ENCODE measurements at regions not wholly inside any gene's neighbourhood (a gene's known extent, or its start where the extent isn't known, plus 50 kb on each side); places are given as distances from the start of the nearest gene placed in this dataset.

DNA sequence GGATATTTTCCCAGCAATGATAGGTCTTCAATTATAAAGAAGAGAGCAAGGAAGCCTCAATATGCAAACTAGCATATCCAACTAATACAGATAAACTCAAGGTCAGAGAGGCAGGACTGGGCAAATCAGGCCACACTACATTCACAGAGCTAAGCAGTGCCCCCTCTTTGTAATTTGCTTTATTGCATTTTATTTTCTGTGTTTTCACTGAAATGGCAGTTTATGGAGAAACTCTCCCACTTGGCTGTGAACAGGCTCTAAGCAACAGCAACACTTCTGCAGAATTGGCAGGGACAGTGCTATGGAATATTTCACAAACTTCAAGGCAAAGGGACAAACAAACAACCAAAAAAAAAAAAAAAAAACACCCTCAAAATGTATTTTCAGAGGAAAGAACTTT lies 93.4 kb upstream of the SOD1 start:
- no peak for DNase-seq (ENCODE audit: low read depth in 2 of 2)

- DNase-seq (ENCODE audit: low read depth in 2 of 2): no peak
Measured at GRCh38 chr21:31564439-31564838, 95.1 kb upstream of the SOD1 start.

DNA sequence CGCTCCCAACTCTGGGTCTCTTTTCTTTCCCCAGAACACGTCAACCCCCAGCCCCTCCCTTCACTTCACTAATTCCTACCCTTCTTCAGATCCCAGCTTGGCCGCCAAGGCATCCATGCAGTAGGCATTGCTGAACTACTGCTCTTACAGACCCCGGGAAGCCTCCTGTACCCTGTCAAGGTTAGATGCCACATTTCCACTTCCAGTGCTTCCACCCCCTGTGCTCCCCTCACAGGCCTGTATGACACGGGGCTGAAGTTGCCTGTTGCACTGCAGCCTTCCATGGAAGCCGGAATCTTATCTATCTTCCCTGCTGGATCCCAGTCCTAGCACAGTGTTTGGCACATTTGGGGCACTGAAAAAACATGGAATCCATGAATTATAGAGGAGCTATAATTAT lies 99.0 kb upstream of the SOD1 start:
- DNase-seq (ENCODE audit: low read depth in 2 of 2): no peak

DNA sequence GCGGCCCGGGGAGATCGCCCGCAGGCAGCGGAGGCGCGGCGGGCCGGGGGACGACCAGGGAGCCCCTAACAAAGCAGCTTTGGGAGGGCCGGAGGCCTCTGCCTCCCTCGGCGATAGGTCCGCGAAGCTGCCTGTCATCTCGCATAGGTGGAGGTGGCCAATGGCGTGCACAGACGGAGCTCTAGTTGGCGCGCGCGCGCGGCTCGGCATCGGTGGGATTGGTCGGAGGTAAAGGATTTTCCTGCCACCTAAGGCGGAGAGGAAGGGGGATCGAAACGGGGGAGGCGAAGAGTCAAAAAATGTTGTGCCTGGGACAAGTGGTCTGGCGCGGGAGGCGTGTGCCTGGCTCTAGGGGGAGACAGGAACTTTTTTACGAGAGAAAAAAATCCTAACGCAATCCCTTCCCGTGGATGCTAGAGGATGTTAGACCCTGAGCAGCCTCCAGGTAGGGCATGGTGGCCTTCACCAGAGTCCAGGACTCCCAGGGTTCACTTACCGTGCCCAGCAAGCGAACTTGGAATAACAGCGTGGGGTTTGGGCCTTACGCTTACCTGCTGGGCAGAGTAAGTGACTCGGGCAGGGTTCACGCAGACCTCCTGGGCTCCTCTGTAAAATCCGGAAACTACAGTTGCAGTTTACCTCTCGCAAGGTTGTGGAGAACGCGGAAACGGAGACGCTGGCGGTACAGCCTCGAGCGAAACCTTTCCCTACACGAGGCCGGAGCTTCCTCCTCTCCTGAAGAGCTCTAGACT lies 99.9 kb upstream of the SOD1 start:
- DNase-seq (ENCODE audit: low read depth in 2 of 2): peak; percentile 81 to 86

DNA sequence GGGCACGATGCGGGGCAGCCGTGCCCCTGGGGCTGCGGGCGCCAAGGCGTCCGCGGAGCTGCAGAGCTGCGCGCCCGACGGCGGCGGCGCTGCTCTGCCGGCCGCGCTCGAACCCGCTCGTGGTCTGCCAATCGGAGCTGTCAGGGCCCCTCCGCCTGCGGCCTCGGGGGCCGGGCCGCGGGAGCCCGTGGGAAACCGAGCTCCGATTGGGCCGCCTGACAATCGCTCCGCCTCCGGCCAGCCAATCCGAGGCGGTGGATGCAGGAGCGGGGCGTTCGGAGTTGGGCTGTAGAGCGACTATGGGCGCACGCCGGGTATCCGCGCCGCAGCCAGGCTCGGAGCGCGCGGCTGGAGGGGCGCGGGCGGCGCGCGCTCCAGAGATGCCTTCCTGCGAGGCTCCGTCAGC lies 100.5 kb upstream of the SOD1 start:
- DNase-seq (ENCODE audit: low read depth in 2 of 2): peak; percentile 76 to 79

GRCh38 chr21:31558189-31558961 lies 101.1 kb upstream of the SOD1 start:
- DNase-seq (ENCODE audit: low read depth in 2 of 2): no peak

DNA sequence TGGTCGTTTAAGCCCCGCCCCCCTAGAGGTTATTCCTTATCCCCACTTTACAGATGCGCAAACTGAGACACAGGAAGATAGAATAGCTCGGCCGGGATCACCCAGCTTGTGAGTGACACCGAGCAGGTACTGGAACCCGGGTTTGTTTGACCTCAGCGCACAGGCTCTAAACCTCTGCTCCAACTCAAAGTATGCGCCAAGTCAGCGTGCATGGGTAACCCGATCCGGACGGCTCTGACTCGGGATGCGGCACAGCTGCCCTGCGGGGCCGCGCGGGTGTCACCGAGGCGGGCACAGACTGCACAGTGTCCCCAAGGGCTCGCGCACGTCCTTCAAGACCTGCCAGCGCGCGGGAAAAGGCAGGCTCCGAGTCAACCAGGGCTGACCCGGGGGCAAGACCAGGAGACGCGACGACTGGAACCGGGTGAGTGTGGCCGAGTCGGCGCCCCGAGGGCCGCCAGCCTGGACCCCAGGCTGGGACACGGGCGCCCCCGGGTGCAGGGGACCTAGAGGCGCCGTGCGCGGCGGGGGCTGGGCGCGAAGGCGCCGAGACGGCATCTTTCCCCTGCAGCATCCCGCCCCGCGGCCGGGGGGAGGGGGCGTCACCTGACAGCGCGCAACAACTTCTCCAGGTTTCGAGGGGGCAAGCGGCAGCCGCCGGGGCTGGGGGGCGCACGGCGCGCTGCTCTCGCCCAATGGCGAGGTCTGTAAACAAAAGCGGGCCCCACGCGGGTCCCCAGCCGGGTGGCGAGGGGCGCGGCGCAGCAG lies 101.9 kb upstream of the SOD1 start:
- no peak for DNase-seq (ENCODE audit: low read depth in 2 of 2)

DNA sequence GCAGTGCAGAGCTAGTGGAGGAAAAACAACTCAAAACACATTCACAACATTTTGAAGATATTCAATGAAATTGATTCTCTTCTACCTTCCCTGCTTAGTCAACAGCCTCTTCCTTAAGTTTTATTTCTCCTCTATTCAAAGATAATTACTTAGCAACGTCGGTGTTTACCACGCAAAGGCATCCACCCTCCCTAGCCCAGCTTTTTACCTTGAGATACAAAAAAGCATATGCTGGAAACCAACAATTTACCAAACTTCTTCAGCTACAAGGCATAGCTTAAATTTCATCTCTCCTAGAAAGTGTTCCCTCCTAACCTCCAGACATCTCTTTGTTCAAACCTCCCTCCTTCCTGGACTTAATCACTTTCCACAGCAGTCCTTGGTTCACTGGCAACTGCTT lies 102.8 kb upstream of the SOD1 start:
- DNase-seq (ENCODE audit: low read depth in 2 of 2): no peak

DNA sequence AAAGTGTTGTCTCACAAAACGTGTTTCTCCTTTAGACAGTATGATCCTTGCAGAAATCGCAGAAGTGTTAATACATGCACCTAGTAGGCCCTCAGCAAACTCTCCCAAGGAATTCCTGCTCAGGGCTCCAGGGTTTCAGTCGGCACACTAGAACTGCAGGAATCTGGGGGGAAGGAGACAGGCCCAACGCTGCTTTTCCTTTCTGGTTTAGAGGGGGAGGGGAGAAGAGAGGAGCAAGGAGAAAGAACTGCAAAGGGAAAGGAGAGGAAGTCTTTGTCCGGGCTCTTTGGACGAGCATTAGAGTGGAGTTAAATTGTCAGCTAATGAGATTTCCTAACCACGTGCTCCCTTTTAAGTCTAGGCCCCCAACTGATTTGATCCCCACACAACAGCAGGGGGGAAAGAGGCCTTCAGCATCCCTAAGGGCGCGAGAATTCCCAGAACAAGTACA lies 103.7 kb upstream of the SOD1 start:
- DNase-seq (ENCODE audit: low read depth in 2 of 2): no peak

GRCh38 chr21:31554511-31555022 lies 104.9 kb upstream of the SOD1 start:
- no peak for DNase-seq (ENCODE audit: low read depth in 2 of 2)

DNA sequence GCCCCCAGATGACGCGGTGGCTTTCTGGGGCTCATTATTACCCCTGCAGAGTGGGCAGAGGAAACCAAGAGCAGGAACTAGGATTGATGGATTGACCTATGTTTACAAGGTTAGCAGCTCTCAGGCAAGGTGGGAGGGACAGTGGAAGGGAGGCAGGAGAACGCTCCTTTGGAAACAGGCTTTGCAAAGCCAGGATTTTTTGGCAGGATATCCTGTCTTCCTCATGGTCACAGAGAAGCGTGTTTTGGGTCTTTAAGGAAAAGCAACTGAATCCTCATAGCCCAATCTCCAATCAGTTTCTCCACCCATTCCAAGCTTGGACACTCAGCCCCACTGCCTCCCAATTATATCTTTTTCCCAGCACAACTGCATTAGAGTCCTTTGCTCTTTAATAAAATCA lies 105.6 kb upstream of the SOD1 start:
- no peak for DNase-seq (ENCODE audit: low read depth in 2 of 2)

GRCh38 chr21:31553461-31553860 lies 106.0 kb upstream of the SOD1 start:
- no peak for DNase-seq (ENCODE audit: low read depth in 2 of 2)

DNA sequence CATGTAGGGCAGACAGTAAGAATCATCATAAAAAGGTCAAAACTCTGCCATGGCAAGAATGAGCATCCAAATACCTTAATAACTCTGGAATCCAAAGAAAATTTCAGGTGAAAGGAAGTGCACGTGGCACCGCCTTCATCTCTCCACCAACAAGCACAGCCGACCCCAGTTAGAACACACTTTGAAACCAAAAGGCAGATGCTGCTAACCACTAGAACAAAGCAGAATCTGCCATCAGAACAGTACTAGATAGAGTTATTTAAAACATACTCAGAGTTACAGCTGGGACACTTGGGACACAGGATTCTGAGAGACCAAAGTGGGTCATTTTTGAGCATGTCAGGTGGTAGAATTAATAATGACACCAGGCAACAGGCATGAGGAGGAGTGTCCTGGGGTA lies 106.7 kb upstream of the SOD1 start:
- DNase-seq (ENCODE audit: low read depth in 2 of 2): no peak

DNA sequence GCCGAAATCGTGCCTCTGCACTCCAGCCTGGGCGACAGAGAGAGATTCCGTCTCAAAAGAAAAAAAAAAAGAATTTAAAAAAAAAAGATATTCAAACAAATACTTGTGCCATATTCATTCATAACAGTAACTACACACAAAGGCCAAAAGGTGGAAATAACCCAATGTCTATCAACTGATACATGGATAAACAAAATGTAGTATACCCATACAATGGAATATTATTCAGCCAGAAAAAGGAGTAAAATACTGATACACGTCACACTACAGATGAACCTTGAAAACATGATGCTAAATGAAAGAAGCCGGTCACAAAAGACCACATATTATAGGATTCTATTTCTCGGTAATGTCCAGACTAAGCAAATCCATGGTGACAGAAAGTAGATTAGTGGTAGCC lies 109.4 kb upstream of the SOD1 start:
- no peak for DNase-seq (ENCODE audit: low read depth in 2 of 2)

DNA sequence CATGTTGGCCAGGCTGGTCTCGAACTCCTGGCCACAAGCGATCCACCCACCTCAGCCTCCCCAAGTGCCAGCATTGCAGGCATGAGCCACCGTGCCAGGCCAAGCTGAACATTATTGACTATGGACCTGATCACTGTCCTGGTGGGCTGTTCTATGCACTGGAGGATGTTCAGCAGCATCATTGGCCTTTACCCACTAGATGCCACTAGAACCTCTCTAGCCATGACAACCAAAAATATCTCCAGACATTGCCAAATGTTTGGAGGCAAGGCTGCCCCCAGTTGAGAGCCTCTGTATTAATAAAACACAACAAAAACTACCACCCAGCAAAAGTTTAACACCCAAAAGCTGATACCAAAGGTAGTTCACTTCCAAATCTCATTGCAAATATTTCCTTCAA lies 110.8 kb upstream of the SOD1 start:
- DNase-seq (ENCODE audit: low read depth in 2 of 2): no peak

DNA sequence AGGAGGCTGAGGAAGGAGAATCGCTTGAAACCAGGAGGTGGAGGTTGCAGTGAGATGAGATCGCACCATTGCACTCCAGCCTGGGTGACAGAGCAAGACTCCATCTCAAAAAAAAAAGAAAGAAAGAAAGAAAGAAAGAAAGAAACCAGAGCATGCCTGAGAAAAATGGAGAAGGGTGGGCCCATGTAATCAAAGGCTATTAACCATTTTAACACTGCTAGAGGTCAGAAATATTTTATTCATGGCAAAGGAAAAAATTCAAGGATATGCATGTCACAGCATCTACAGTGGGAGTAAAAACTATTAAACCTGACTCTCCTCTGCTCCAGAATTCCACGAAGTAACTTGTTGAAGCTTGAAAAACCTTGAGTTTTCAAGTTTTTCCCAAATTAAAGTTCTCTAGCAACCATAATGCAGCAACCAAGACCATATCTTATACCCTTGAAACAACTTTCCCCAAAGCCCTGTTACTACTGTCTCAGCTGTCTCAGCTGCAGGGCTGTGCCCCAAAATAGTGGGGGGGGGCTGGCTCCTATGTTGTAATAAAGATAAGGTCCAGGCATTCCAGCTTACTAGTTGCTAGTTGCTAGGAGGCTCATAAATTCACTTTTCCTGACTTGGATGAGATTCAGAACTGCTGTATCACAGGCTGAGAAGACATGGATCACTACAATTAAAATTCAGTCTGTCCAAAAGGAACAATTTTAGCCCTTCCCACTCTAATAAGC lies 112.9 kb upstream of the SOD1 start:
- DNase-seq (ENCODE audit: low read depth in 2 of 2): no peak

DNA sequence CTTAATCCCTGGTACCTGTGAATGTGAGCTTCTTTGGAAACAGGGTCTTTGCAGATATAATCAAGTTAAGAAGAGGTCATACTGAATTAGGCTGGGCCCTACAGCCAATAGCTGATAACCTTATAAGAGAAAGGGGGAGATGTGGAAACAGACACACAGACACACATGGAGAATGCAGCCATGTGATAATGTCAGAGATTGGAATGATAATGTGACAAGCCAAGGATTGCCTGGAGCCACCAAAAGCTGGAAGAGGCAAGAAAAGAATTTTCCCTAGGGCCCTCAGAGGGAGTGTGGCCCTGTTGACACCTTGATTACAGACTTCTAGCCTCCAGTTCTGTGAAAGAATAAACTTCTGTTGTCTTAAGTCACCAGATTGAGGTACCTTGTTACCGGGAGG lies 114.5 kb upstream of the SOD1 start:
- DNase-seq (ENCODE audit: low read depth in 2 of 2): no peak

DNA sequence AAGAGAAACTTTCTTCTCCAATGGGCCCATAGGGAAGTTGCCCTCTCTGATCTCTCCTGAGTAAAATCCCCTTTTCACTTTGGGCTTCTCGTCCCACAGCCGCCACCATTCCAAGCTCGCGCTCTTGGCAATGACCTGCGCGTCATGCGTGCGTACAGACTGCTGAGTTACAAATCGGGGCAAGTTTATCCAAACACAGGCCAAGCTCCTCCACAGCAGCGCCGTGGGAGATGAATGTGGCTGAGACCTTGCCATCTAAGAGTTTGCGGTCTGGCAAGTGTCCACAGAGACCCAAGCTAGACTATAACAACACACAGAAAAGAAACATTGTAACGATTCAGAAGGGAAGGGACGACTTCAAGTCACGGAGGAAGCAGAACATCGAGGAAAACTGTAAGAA lies 116.3 kb upstream of the SOD1 start:
- no peak for DNase-seq (ENCODE audit: low read depth in 2 of 2)

DNA sequence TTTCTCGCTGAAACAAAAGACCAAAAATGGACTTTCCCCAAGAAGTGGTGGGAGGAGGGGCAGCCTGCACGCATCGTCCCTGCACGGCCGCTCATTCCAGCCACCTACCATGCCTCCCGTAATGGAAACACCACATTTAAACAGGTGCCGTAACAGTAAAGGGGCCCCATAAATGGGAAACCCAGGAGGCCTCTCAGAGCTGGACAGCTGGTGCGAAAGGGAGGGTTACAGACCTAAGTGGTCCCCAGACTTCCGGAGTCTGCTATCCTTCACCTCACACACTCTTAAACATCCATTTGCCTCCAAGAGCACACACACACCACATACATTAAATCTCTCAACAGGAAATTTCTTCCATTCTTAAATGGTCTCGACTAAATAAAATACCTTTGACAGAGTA lies 120.7 kb upstream of the SOD1 start:
- DNase-seq (ENCODE audit: low read depth in 2 of 2): no peak

DNA sequence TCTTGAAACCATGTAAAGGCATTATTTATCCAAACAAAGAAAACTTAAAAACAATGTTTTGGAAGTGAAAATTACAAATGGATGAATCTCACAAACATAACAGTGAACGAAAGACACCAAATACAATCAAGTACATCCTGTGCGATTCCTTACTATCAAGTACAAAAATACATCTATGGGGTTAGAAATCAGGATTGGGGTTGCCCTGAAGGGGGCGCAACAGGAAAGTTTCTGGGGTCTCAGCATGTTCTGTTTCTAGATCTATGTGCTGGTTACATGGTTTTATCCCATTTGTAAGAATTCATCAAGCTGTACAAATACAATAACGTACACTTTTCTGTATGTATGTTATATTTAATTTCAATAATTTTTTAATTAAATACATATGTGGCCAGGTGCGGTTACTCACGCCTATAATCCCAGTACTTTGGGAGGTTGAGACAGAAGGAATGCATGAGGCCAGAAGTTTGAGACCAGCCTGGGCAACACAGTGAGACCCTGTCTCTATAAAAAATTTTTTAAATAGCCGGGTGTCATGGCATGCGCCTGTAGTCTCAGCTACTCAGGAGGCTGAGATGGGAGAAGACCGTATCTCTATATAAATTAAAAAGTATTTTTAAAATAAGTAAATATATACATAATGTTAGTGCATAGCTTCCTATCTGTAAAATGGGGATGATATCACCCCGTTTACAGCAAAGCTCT lies 121.5 kb upstream of the SOD1 start:
- no peak for DNase-seq (ENCODE audit: low read depth in 2 of 2)

DNA sequence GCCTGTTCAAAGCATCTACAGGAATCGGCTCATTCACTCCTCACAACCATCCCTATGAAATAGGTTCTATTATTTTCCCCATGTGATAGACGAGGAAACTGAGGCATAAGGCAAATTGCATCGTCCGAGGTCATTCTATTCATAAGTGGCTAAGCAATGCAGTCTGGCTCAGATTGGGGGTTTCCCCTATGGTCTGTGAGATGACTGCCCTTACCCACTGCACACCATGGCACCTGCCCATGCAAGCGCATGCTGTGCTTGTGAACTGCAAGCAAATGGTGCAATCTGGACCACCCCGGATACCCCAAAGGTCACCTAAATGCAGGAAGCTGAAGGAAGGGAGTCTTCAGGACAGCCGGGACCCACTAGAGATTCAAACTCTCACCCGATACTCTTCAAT lies 123.4 kb upstream of the SOD1 start:
- DNase-seq (ENCODE audit: low read depth in 2 of 2): no peak

All from stimulated activated CD8-positive, alpha-beta memory T cell treated with anti-CD3 and anti-CD28 coated beads, Interleukin-7, amount 100 ng/mL, for 1 hour (primary cell).